ENCODE measurements at regions not wholly inside any gene's neighbourhood (a gene's known extent, or its start where the extent isn't known, plus 50 kb on each side); places are given as distances from the start of the nearest gene placed in this dataset.
"Not testable (repeated sequence)": the region's sequence is repeated elsewhere in the genome, so short reads cannot be mapped to it uniquely, and the experiment has no call there.

GRCh38 chr5:74482990-74483389, 157.5 kb downstream of the ENC1 start:
- Histone ChIP-seq H3K4me1 (ENCODE audit: control insufficient read depth in 2 of 2, insufficient read depth in 2 of 2, low read length in 1 of 2) (no peaks in the 10 kb centered on the region), H3K36me3 (ENCODE audit: control insufficient read depth in 2 of 2, insufficient read depth in 2 of 2, low read length in 1 of 2) (no peaks in the 10 kb centered on the region), H3K27ac (ENCODE audit: low read depth in 2 of 2, low read length in 1 of 2) (no peak overlapping the region), H3K4me3 (ENCODE audit: low read depth in 1 of 2, low read length in 2 of 2) (no peak overlapping the region), H3K27me3 (ENCODE audit: control insufficient read depth in 1 of 2, insufficient read depth in 2 of 2, low read length in 2 of 2) (no peaks in the 10 kb centered on the region), H3K9me3 (ENCODE audit: control insufficient read depth in 2 of 2, insufficient read depth in 1 of 2, low read depth in 1 of 2, low read length in 1 of 2) (no peaks in the 10 kb centered on the region)
- WGBS, 2 donors: 75 to 91% methylated on average over 3 of the region's 3 CpGs

GRCh38 chr5:74482523-74482922, 158.0 kb downstream of the ENC1 start:
- Histone ChIP-seq H3K36me3 (ENCODE audit: control insufficient read depth in 2 of 2, insufficient read depth in 2 of 2, low read length in 1 of 2) (no peaks in the 10 kb centered on the region), H3K27me3 (ENCODE audit: control insufficient read depth in 1 of 2, insufficient read depth in 2 of 2, low read length in 2 of 2) (no peaks in the 10 kb centered on the region), H3K4me1 (ENCODE audit: control insufficient read depth in 2 of 2, insufficient read depth in 2 of 2, low read length in 1 of 2) (no peaks in the 10 kb centered on the region), H3K27ac (ENCODE audit: low read depth in 2 of 2, low read length in 1 of 2) (no peak overlapping the region), H3K4me3 (ENCODE audit: low read depth in 1 of 2, low read length in 2 of 2) (no peak overlapping the region), H3K9me3 (ENCODE audit: control insufficient read depth in 2 of 2, insufficient read depth in 1 of 2, low read depth in 1 of 2, low read length in 1 of 2) (no peaks in the 10 kb centered on the region)
- WGBS, 2 donors: 84 to 88% methylated on average over 6 of the region's 6 CpGs

DNA sequence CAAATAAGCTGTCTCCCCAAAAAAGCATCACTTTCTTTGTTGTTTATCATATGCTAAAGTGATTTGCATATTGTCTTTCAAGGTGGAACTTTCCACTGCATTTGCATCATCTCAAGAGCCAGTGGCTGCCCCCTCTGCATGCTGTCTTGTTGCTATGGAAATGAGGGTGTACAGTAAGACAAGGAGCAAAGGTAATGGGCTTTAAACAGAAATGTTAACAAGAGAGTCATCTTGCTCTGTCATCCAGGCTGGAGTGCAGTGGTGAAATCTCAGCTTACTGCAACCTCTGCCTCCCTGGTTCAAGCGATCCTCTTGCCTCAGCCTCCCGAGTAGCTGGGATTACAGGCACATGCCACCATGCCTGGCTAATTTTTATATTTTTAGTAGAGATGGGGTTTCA, 159.2 kb downstream of the ENC1 start:
- 89 to 96% methylated on average over 2 of the region's 2 CpGs for WGBS, 2 donors

GRCh38 chr5:74480201-74480600, 160.3 kb downstream of the ENC1 start:
- no peaks in the 10 kb centered on the region for H3K9me3 ChIP-seq (ENCODE audit: control insufficient read depth in 2 of 2, insufficient read depth in 1 of 2, low read depth in 1 of 2, low read length in 1 of 2)
- whole genome bisulfite sequencing, 2 donors: 85 to 90% methylated on average over 6 of the region's 6 CpGs
- H3K4me1 ChIP-seq (ENCODE audit: control insufficient read depth in 2 of 2, insufficient read depth in 2 of 2, low read length in 1 of 2): no peaks in the 10 kb centered on the region
- no peaks in the 10 kb centered on the region for H3K36me3 ChIP-seq (ENCODE audit: control insufficient read depth in 2 of 2, insufficient read depth in 2 of 2, low read length in 1 of 2)
- no peak overlapping the region for H3K27ac ChIP-seq (ENCODE audit: low read depth in 2 of 2, low read length in 1 of 2)
- no peaks in the 10 kb centered on the region for H3K27me3 ChIP-seq (ENCODE audit: control insufficient read depth in 1 of 2, insufficient read depth in 2 of 2, low read length in 2 of 2)
- H3K4me3 ChIP-seq (ENCODE audit: low read depth in 1 of 2, low read length in 2 of 2): no peak overlapping the region

More for the DNA sequence above, 159.2 kb downstream of the ENC1 start:
- H3K27me3 ChIP-seq (ENCODE audit: control insufficient read depth in 1 of 2, insufficient read depth in 2 of 2, low read length in 2 of 2); H3K36me3 ChIP-seq (ENCODE audit: control insufficient read depth in 2 of 2, insufficient read depth in 2 of 2, low read length in 1 of 2); H3K4me1 ChIP-seq (ENCODE audit: control insufficient read depth in 2 of 2, insufficient read depth in 2 of 2, low read length in 1 of 2); H3K27ac ChIP-seq (ENCODE audit: low read depth in 2 of 2, low read length in 1 of 2); H3K4me3 ChIP-seq (ENCODE audit: low read depth in 1 of 2, low read length in 2 of 2); H3K9me3 ChIP-seq (ENCODE audit: control insufficient read depth in 2 of 2, insufficient read depth in 1 of 2, low read depth in 1 of 2, low read length in 1 of 2): not testable (repeated sequence)

DNA sequence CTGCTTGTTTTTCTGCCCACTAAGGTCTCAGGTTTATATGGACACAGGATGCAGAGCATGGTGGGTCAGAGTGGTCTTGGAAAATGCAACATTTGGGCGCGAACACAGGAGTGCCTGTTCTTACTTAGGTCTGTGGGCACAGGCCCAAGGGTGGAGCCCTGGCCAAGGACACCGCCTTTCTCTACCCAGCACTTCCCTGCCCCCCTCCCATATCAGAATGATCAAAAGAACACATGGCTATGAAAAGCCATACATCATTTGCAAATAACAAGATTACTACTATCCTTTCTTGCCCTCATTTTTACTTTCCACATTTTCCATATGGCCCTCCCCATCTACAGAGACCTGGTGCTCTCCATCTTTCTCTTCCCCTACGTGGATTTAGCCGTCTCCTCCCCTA, 162.2 kb downstream of the ENC1 start:
- no peaks in the 10 kb centered on the region for H3K36me3 ChIP-seq (ENCODE audit: control insufficient read depth in 2 of 2, insufficient read depth in 2 of 2, low read length in 1 of 2)
- 68 to 75% methylated on average over 5 of the region's 5 CpGs for WGBS, 2 donors
- H3K4me3 ChIP-seq (ENCODE audit: low read depth in 1 of 2, low read length in 2 of 2): no peak overlapping the region
- H3K4me1 ChIP-seq (ENCODE audit: control insufficient read depth in 2 of 2, insufficient read depth in 2 of 2, low read length in 1 of 2): no peaks in the 10 kb centered on the region
- no peaks in the 10 kb centered on the region for H3K27me3 ChIP-seq (ENCODE audit: control insufficient read depth in 1 of 2, insufficient read depth in 2 of 2, low read length in 2 of 2)
- H3K9me3 ChIP-seq (ENCODE audit: control insufficient read depth in 2 of 2, insufficient read depth in 1 of 2, low read depth in 1 of 2, low read length in 1 of 2): no peaks in the 10 kb centered on the region
- no peak overlapping the region for H3K27ac ChIP-seq (ENCODE audit: low read depth in 2 of 2, low read length in 1 of 2)

DNA sequence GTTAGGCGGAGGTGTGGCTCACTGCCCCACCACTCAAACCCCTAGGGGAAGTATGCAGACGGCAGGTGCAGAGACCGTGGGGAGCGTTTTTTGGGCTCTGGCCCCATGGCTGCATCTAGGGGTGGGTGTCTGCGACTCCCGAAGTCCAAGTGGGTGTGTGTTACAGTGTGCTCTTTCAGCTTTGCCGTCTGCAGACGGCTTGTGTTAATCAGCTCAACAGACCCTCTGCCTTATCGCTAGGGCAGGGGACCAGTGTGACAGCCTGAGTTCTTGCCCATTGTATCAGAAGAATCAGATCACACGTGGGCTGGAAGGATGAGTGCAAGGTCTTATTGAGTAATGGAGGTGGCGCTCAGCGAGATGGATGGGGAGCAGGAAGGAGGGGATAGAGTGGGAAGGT, 162.8 kb downstream of the ENC1 start:
- Histone ChIP-seq H3K4me1 (ENCODE audit: control insufficient read depth in 2 of 2, insufficient read depth in 2 of 2, low read length in 1 of 2) (no peaks in the 10 kb centered on the region), H3K4me3 (ENCODE audit: low read depth in 1 of 2, low read length in 2 of 2) (no peak overlapping the region), H3K36me3 (ENCODE audit: control insufficient read depth in 2 of 2, insufficient read depth in 2 of 2, low read length in 1 of 2) (no peaks in the 10 kb centered on the region), H3K27ac (ENCODE audit: low read depth in 2 of 2, low read length in 1 of 2) (no peak overlapping the region), H3K9me3 (ENCODE audit: control insufficient read depth in 2 of 2, insufficient read depth in 1 of 2, low read depth in 1 of 2, low read length in 1 of 2) (no peaks in the 10 kb centered on the region), H3K27me3 (ENCODE audit: control insufficient read depth in 1 of 2, insufficient read depth in 2 of 2, low read length in 2 of 2) (no peaks in the 10 kb centered on the region)
- WGBS, 2 donors: 92% methylated on average over 12 of the region's 12 CpGs

DNA sequence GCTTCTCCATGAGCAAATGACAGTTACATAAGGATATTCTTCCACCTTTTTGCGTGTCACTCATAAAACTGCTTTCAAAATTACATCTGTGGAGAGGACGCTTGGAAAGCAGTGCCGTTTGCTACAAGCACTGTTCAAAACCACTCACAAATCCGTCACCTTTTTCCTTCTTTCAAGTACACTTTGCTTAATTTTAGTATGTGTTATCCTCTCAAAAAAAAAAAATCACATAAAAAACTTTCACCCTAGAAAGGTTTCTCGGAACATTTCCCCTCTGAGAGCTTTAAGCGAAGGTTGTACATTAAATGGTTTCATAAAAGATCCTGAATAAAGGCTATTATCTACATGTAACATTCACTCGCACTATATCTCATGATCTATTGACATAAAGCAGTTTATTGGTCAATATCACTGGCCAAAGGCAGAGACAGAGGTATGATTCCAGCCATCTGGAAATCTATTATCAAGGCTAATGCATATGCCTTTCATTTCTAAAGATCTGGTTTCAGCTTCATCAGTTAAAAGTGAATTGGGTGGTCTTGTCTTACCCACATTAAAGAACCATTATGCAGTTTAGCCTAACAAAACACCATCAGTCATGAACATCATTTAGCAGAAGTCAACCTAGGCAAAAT, 163.6 kb downstream of the ENC1 start:
- whole genome bisulfite sequencing, 2 donors: 86 to 92% methylated on average over 7 of the region's 7 CpGs
- Histone ChIP-seq H3K4me3 (ENCODE audit: low read depth in 1 of 2, low read length in 2 of 2) (no peak overlapping the region), H3K4me1 (ENCODE audit: control insufficient read depth in 2 of 2, insufficient read depth in 2 of 2, low read length in 1 of 2) (no peaks in the 10 kb centered on the region), H3K27ac (ENCODE audit: low read depth in 2 of 2, low read length in 1 of 2) (no peak overlapping the region), H3K27me3 (ENCODE audit: control insufficient read depth in 1 of 2, insufficient read depth in 2 of 2, low read length in 2 of 2) (no peaks in the 10 kb centered on the region), H3K36me3 (ENCODE audit: control insufficient read depth in 2 of 2, insufficient read depth in 2 of 2, low read length in 1 of 2) (no peaks in the 10 kb centered on the region), H3K9me3 (ENCODE audit: control insufficient read depth in 2 of 2, insufficient read depth in 1 of 2, low read depth in 1 of 2, low read length in 1 of 2) (no peaks in the 10 kb centered on the region)

- H3K27ac ChIP-seq (ENCODE audit: low read depth in 2 of 2, low read length in 1 of 2): no peak overlapping the region
- no peaks in the 10 kb centered on the region for H3K27me3 ChIP-seq (ENCODE audit: control insufficient read depth in 1 of 2, insufficient read depth in 2 of 2, low read length in 2 of 2)
- no peaks in the 10 kb centered on the region for H3K4me1 ChIP-seq (ENCODE audit: control insufficient read depth in 2 of 2, insufficient read depth in 2 of 2, low read length in 1 of 2)
Measured at GRCh38 chr5:74476046-74476818, 164.3 kb downstream of the ENC1 start.

DNA sequence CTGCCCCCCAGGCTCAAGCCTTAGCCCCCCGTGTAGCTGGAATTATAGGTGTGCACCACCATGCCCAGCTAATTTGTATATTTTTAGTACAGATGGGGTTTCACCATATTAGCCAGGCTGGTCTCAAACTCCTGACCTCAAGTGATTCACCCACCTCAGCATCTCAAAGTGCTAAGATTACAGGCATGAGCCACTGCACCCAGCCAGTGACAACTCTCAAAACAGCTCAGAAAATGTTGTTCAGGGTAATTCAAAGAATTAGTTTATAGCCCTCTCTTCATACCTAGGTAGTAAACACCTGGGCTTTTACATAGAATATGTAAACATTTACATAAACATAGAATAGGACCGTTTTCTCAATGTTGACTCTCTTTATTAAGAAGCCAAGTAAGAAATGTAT, 168.7 kb downstream of the ENC1 start:
- H3K4me3 ChIP-seq (ENCODE audit: low read depth in 1 of 2, low read length in 2 of 2): no peak overlapping the region
- H3K27me3 ChIP-seq (ENCODE audit: control insufficient read depth in 1 of 2, insufficient read depth in 2 of 2, low read length in 2 of 2): no peaks in the 10 kb centered on the region
- no peak overlapping the region for H3K27ac ChIP-seq (ENCODE audit: low read depth in 2 of 2, low read length in 1 of 2)
- H3K9me3 ChIP-seq (ENCODE audit: control insufficient read depth in 2 of 2, insufficient read depth in 1 of 2, low read depth in 1 of 2, low read length in 1 of 2): no peaks in the 10 kb centered on the region
- 72 to 86% methylated on average over 2 of the region's 2 CpGs for WGBS, 2 donors
- H3K4me1 ChIP-seq (ENCODE audit: control insufficient read depth in 2 of 2, insufficient read depth in 2 of 2, low read length in 1 of 2): no peaks in the 10 kb centered on the region
- H3K36me3 ChIP-seq (ENCODE audit: control insufficient read depth in 2 of 2, insufficient read depth in 2 of 2, low read length in 1 of 2): no peaks in the 10 kb centered on the region

More at GRCh38 chr5:74476046-74476818, 164.3 kb downstream of the ENC1 start:
- no peaks in the 10 kb centered on the region for H3K9me3 ChIP-seq (ENCODE audit: control insufficient read depth in 2 of 2, insufficient read depth in 1 of 2, low read depth in 1 of 2, low read length in 1 of 2)
- H3K4me3 ChIP-seq (ENCODE audit: low read depth in 1 of 2, low read length in 2 of 2): no peak overlapping the region
- 79 to 80% methylated on average over 7 of the region's 7 CpGs for WGBS, 2 donors
- H3K36me3 ChIP-seq (ENCODE audit: control insufficient read depth in 2 of 2, insufficient read depth in 2 of 2, low read length in 1 of 2): no peaks in the 10 kb centered on the region
